Head of caudate nucleus (tissue), 42 donors: ENCODE measurements at regions not wholly inside any gene's neighbourhood (a gene's known extent, or its start where the extent isn't known, plus 50 kb on each side); places are given as distances from the start of the nearest gene placed in this dataset.

Experiments used
- DNase-seq, 42 donors: peaks; one replicate each; pipeline versions ENCODE4 v3.0.0 to v3.0.0-alpha.2; 2020 to 2021; ENCODE audit warnings: mixed read lengths in 7 of 42
- intact Hi-C: fragments of 100-400 bp; cut with DNase I; formaldehyde crosslinking; loops from one replicate; pipeline ENCODE4 v1.15.0; 2022

GRCh38 chrX:149992918-149993317 lies 54.6 kb upstream of the EOLA2 start:
- no peak for DNase-seq
- intact Hi-C loops, result no loop called here

GRCh38 chrX:149993989-149994388 lies 55.7 kb upstream of the EOLA2 start:
- intact Hi-C loops, result no loop called here
- no peak for DNase-seq

GRCh38 chrX:149996515-149996914 lies 58.2 kb upstream of the EOLA2 start:
- DNase-seq, result no peak
- intact Hi-C loops, result no loop called here

GRCh38 chrX:150005027-150005426 lies 66.7 kb upstream of the EOLA2 start:
- no peak for DNase-seq
- intact Hi-C loops, result no loop called here

- DNase-seq, result no peak
- intact Hi-C loops, result no loop called here
These were observed 69.1 kb upstream of the EOLA2 start for GRCh38 chrX:150007356-150007755.

- intact Hi-C loops, result no loop called here
These were observed 74.5 kb upstream of the EOLA2 start for GRCh38 chrX:150012647-150013381.

GRCh38 chrX:150014525-150014924 lies 76.2 kb upstream of the EOLA2 start:
- intact Hi-C loops, result no loop called here
- DNase-seq, result no peak

More at GRCh38 chrX:150012647-150013381, 74.5 kb upstream of the EOLA2 start:
- DNase-seq, result no peak

- intact Hi-C loops, result no loop called here
- DNase-seq, result no peak
These were observed 79.6 kb upstream of the EOLA2 start for GRCh38 chrX:150017868-150018267.

GRCh38 chrX:150018931-150019361 lies 80.7 kb upstream of the EOLA2 start:
- DNase-seq, result no peak
- intact Hi-C loops, result no loop called here

- no peak for DNase-seq
These were observed 90.4 kb upstream of the EOLA2 start for GRCh38 chrX:150028692-150029091.

GRCh38 chrX:150032742-150033141 lies 94.5 kb upstream of the EOLA2 start:
- DNase-seq, result no peak
- intact Hi-C loops, result no loop called here

More at GRCh38 chrX:150028692-150029091, 90.4 kb upstream of the EOLA2 start:
- intact Hi-C loops, result no loop called here

- no peak for DNase-seq
These were observed 96.5 kb upstream of the EOLA2 start for GRCh38 chrX:150034788-150035187.

GRCh38 chrX:150035531-150035930 lies 97.2 kb upstream of the EOLA2 start:
- no peak for DNase-seq
- intact Hi-C loops, result no loop called here

More at GRCh38 chrX:150034788-150035187, 96.5 kb upstream of the EOLA2 start:
- intact Hi-C loops, result no loop called here

- intact Hi-C loops, result no loop called here
- DNase-seq, result no peak
These were observed 97.9 kb upstream of the EOLA2 start for GRCh38 chrX:150036181-150036580.

- intact Hi-C loops, result no loop called here
- no peak for DNase-seq
These were observed 98.3 kb upstream of the EOLA2 start for GRCh38 chrX:150036641-150037040.

- intact Hi-C loops, result no loop called here
These were observed 98.8 kb upstream of the EOLA2 start for GRCh38 chrX:150037041-150037440.

GRCh38 chrX:150038315-150038714 lies 100.0 kb upstream of the EOLA2 start:
- DNase-seq, result no peak
- intact Hi-C loops, result no loop called here

More at GRCh38 chrX:150037041-150037440, 98.8 kb upstream of the EOLA2 start:
- DNase-seq, result no peak

GRCh38 chrX:150038986-150039599 lies 100.8 kb upstream of the EOLA2 start:
- no peak for DNase-seq
- intact Hi-C loops, result no loop called here

- DNase-seq, result no peak
- intact Hi-C loops, result no loop called here
These were observed 102.9 kb upstream of the EOLA2 start for GRCh38 chrX:150041208-150041607.

- DNase-seq, result no peak
- intact Hi-C loops, result no loop called here
These were observed 106.3 kb upstream of the EOLA2 start for GRCh38 chrX:150044556-150044955.

GRCh38 chrX:150047818-150048217 lies 109.5 kb upstream of the EOLA2 start:
- intact Hi-C loops, result no loop called here
- no peak for DNase-seq
